Fibroblast of lung (primary cell): ENCODE measurements at regions not wholly inside any gene's neighbourhood (a gene's known extent, or its start where the extent isn't known, plus 50 kb on each side); places are given as distances from the start of the nearest gene placed in this dataset.

Experiments used
- EZH2 ChIP-seq: IDR thresholded peaks from 2 replicates; pipeline ENCODE4 v1.5.1; 2012; ENCODE audit warnings: low read length, control low read depth, mild to moderate bottlenecking; ENCODE audit errors: missing control alignments
- TF ChIP-seq, protein P1 (sequence below), 2 donors: IDR thresholded peaks in 1 of 2; conservative IDR thresholded peaks in 1 of 2; 1 replicate in 1 of 2; 2 replicates in 1 of 2; pipeline ENCODE4 v1.5.1; 2011 to 2012; ENCODE audit warnings: low read length in 2 of 2, control low read depth in 1 of 2, inconsistent platforms in 1 of 2, low read depth in 1 of 2, mild to moderate bottlenecking in 1 of 2

DNA sequence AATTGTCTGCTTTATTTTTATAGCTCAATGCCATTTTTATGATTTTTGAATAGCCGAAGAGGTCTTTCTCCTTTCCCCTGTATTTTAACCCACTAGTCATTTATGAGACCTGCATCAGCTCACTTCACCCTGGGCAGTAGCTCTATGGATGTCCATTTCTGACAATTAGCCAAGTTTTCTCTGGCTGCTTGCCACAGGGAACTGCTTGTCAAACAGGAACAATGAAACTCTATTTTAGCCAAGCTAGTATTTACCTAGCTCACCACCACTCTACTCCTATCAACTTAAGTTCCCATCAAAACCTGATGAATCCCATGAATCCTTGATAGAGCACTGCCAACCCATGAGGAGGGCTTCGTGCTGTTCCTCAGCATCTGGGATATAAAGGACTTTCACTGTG, 406.7 kb downstream of the RWDD3 start:
- TF ChIP-seq, protein P1, sequence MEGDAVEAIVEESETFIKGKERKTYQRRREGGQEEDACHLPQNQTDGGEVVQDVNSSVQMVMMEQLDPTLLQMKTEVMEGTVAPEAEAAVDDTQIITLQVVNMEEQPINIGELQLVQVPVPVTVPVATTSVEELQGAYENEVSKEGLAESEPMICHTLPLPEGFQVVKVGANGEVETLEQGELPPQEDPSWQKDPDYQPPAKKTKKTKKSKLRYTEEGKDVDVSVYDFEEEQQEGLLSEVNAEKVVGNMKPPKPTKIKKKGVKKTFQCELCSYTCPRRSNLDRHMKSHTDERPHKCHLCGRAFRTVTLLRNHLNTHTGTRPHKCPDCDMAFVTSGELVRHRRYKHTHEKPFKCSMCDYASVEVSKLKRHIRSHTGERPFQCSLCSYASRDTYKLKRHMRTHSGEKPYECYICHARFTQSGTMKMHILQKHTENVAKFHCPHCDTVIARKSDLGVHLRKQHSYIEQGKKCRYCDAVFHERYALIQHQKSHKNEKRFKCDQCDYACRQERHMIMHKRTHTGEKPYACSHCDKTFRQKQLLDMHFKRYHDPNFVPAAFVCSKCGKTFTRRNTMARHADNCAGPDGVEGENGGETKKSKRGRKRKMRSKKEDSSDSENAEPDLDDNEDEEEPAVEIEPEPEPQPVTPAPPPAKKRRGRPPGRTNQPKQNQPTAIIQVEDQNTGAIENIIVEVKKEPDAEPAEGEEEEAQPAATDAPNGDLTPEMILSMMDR (conservative IDR thresholded peaks at IDR 0.05 in 1 of 2, IDR thresholded peaks at IDR 0.05 in 1 of 2; ENCODE audit: low read depth in 1 of 2, low read length in 2 of 2), result no peak
- no peak for TF ChIP-seq EZH2
